ENCODE measurements at regions not wholly inside any gene's neighbourhood (a gene's known extent, or its start where the extent isn't known, plus 50 kb on each side); places are given as distances from the start of the nearest gene placed in this dataset.
"Not testable (repeated sequence)": the region's sequence is repeated elsewhere in the genome, so short reads cannot be mapped to it uniquely, and the experiment has no call there.

GRCh38 chr1:181172082-181172481, 83.6 kb downstream of the IER5 start:
- DNase-seq (ENCODE audit: low read depth), result no peak

DNA sequence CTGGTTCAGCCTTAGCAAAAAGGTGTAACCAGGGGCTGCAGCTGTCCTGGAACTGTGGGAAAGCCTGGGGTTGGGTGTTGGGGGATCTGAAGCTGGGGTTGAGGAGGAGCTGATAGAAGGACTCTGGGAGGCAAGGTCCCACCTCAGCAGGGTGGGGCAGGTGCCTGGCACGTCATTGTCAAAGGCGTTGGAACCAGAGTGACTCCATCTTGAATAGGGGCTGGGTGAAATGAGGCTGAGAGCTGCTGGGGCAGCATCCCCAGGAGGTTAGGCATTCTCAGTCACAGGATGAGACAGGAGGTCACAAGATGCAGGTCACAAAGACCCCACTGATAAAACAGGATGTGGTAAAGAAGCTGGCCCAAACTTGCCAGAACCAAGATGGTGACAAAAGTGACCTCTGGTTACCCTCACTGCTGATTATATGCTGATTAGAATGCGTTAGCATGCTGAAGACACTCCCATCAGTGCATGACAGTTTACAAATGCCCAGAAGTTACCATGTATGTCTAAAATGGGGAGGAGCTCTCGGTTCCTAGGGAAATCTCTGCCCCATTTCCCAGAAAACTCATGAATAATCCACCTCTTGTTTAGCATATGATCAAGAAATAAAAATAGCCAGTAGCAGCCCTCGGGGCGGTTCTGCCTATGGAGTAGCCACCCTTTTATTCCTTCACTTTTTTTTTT, 85.4 kb downstream of the IER5 start:
- DNase-seq (ENCODE audit: low read depth), result no peak

DNA sequence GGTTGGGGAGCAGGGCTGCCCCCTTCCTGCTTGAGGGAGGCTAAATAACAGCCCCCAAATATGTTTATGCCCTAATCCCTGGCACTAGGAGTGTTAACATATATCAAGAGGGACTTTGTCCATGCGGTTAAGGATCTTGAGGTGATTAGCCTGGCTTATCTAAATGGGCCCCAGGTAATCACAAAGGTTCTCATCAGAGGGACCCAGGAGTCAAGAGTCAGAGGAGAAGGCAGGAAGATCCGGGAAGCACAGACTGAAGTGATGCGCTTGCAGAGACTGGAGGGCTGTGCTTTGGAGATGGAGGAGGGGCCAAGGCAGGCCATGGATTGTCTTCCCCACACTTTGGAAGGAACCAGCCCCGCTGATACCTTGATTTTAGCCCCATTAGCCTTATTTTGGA, 86.4 kb downstream of the IER5 start:
- DNase-seq (ENCODE audit: low read depth), result no peak

DNA sequence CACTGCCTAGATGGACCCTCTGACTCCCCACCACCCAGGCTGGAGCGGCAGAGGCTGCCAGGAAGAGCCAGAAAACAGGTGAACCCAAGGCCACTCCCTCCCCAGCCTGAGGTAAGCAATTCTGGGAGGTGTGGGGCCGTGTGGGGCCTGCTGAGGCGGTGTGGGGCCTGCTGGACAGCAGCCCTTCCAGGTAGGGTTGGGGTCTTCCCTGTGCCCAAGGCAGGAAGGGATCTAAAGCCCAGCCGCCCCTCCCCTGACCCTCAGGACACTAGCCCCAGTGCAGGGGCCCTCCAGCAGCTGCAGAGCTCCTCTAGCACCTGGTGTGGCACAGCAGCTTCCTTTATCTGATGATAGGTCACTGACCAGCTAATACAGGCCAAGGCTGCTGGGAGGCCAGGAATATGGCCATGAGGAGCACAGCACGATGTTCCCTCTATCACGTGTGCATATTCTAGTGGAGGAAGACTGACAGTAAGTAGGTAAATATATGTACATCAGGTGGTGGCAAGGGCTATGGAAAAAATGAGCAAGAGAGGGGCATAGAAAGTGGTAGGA, 86.9 kb downstream of the IER5 start:
- DNase-seq (ENCODE audit: low read depth), result no peak

DNA sequence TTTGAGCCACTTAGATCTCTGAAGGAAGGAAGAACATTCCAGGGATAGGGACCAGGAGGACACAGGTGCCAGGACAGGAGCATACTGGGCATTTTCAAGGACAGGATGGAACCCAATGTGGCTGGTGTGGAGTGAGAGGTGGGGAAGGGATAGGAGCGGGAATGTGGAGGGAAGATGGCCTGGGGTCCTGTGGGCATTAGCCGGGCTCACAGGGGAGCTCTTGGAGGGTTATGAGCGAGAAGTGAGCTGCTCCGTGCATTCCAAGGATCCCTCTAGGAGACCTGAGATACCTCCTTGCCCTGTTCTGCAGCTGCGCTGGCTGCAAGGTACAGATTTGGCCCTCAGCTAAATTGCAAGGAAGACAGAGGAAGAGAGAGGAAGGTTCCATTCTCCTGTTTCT, 87.5 kb downstream of the IER5 start:
- DNase-seq (ENCODE audit: low read depth), result no peak

DNA sequence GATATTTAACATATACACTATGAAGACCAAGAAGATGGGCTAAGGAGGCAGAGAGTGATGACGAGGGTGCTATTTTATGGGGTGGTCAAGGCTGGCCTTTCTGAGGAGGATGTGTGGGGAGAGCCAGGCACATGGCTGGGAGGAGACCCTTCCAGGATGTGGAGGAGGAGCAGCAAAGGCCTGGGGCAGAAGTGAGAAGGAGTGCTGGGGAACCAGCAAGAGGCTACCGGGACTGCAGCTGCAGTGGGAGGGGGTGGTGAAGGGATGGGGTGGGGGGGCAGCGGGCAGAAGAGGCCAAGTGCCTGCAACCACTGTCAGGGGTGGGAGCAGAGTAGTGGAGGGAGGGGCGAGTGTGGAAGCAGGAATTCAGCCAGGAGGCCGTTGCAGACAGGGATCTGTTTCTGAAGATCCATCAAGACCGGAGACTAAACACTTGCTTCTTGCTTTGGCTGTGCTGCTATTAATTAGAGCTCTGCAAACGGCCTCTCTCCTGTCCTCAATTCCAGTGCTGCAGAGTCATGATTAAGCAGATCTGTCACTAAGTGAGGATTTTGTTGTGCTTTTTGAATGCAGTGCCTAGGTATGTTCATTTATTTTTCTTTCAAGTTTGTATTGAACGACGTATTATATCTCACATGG, 89.9 kb downstream of the IER5 start:
- no peak for DNase-seq (ENCODE audit: low read depth)

DNA sequence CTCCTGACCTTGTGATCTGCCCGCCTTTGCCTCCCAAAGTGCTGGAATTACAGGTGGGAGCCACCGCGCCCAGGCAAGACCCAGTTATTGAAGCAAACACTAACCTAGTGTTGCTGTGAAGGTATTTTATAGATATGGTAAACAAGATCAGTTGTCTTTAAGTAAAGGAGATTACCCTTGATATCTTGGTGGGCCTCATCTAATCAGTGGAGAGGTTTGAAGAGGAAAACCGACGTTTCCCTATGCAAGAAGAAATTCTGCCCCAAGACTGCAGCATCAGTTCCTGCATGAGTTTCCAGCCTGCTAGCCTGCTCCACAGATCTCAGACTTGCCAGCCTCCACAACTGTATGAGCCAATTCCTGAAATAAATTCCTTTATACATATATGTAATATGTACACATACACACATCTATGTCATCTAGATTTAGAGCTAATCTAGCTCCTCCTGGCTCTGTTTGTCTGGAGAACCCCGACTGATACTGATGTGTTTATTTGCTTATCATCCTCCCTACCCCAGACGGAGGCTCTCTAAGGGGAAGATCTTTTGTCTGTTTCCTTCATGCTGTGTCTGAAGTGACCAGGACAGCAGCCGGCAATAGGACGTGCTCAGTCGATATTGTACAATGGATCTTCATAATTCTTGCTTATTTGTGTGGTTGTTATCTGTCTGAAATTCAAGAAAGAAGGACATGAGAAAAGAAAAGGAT, 90.9 kb downstream of the IER5 start:
- no peak for DNase-seq (ENCODE audit: low read depth)

DNA sequence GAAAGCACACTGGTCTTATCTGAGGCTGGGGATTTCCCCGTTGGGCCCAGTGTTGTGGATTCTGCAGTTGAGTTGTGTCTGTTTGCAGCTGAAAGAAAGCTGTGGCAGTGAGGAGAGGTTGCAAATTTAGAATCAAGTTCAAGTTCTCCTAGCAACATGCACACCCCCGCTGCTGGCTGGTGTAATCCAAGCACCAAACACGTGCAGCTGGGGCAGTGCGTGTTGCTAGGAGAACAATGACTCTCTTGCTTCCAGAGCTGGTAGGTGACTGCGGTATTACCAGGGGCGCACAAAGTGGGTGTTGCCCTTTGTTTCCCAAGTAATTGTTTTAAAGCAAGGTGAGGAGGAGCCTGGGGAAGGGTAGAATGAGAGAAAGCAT, 91.5 kb downstream of the IER5 start:
- peak; percentile 62 for DNase-seq (ENCODE audit: low read depth)

DNA sequence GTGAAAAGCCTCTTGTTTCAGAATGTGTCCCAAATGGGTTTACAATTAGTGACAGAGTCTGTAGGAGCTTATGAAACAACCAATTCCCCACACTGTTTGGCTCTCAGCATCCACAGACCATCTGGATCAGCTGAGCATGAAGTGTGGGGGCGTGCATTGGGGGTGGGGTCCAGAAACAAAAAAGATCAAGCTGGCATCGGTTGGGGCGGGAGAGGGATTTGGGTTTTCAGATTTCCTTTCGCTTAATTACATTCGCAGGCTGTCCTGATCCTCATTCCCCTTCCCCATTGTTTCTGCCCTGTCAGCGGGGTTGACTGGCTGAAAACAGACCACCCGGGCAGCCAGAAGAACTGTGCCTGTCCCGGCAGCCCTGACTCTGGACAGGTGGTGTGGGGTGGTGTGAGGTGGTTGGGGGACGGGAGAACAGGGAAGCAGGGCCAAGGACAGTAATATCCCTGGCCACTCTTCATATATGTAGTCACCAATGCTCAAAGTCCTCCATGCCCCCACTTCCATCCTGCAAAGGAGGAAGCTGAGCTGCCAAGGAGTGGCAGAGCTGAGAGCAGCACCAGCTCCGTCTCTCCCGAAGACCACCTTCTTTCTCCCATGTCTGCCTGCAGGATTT, 92.0 kb downstream of the IER5 start:
- DNase-seq (ENCODE audit: low read depth), result no peak

DNA sequence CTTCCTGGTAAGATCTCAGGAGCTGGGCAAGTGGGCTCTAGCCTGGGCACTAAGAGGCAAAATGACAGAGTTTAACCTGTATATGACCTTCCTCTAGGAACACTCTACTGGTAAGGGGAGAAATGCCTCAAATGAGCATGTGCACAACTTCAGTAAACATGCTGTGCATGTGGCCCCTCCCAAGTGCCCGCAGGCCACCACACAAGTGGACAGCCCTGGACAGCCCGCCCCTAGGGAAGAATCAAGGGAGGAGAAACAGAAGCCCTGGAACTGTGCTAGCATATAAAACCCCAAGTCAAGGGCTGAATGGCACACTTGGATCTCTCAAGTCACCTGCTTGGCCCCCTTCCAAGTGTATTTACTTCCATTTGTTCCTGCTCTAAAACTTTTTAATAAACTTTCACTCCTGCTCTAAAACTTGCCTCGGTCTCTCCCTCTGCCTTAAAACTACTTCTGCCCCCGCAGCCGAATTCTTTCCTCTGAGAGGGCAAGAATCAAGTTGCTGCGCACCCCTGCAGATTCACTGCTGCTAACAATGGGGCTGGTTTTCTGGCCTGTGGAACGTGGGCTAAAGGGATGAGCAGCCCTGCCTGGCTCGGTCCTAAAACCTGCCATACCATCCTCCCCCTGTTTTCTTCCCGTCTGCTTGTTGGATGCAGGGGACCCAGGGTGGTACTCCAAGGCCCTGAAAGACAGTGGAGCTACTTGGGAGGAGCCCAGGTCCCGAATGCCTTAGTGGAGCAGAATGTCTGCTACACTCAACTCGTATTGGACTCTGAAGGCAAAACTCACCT, 93.5 kb downstream of the IER5 start:
- no peak for DNase-seq (ENCODE audit: low read depth)

DNA sequence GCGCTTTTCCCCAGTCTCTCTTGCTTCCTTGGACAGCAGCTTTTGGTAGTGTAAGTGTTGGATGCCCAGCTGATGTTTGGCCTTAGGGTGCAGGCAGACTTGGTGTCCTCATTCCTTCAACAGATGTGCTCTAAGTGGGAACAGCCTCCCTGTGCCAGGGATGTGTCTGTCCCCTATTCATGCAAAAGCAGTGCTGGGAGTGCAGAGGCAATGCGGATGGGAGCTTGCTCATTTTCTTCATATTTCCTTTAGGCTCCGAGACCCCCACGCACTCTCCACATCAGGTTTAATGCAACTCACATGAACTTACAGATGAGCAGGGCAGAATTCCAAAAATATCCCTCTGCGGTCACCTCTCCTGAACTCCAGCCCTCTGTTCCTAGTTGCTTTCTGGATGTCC, 96.1 kb downstream of the IER5 start:
- DNase-seq (ENCODE audit: low read depth), result no peak

DNA sequence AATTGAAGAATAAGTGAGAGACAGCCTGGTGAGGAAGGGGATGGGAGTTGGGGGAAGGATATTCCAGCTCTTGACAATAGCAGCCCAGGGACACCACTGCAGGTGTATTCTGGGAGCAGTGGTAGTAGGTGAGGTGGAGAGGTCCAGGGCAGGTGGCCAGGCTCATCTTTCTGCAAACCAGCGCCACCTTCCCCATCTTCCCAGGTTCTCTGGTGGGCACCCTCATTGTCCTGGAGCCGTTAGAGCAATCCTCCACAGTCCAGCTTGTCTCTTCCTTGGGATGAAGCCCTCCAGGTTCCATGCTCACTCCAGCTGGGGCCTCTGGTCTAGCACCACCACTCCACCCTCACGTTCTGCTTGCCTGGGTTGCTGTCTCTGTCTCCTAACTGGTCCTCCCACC, 97.0 kb downstream of the IER5 start:
- DNase-seq (ENCODE audit: low read depth), result no peak

- DNase-seq (ENCODE audit: low read depth), result not testable (repeated sequence)
Measured at GRCh38 chr1:181186133-181186532, 97.6 kb downstream of the IER5 start.

GRCh38 chr1:181187337-181188126, 99.0 kb downstream of the IER5 start:
- DNase-seq (ENCODE audit: low read depth), result no peak

- no peak for DNase-seq (ENCODE audit: low read depth)
Measured at GRCh38 chr1:181189245-181189644, 100.7 kb downstream of the IER5 start.

DNA sequence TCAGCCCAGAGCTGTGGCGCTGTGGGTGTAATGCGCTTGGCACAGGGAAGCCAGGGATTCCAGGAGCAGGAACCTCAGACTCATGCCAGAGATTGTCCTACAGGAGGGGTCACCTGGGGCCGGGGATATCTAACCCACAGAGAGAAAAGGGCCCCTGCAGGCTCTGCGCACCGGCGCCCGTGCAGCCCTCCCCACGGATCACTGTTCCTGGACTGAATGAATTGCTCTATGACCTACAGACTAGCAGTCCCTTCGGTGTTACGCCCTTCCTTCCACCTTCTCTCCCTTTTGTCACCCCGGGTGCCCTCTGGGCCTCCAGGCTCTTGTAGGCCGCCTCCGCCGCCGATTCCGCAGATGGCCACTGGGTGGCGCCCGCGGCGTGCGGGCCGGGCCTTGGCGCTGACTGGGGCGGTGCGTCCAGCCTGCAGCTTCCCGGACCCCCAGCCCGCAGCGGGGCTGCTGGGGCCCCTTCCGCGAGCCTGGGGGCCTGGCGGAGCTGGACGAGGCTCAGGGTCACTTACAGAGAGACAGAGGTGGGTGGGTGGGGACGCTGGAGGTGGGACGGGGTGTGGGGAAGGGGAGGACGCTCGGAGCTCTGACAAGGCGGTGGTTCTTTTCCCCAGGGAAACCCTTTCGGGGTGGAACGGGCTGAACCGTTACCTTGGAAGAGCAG, 101.3 kb downstream of the IER5 start:
- peak; percentile 22 for DNase-seq (ENCODE audit: low read depth)

DNA sequence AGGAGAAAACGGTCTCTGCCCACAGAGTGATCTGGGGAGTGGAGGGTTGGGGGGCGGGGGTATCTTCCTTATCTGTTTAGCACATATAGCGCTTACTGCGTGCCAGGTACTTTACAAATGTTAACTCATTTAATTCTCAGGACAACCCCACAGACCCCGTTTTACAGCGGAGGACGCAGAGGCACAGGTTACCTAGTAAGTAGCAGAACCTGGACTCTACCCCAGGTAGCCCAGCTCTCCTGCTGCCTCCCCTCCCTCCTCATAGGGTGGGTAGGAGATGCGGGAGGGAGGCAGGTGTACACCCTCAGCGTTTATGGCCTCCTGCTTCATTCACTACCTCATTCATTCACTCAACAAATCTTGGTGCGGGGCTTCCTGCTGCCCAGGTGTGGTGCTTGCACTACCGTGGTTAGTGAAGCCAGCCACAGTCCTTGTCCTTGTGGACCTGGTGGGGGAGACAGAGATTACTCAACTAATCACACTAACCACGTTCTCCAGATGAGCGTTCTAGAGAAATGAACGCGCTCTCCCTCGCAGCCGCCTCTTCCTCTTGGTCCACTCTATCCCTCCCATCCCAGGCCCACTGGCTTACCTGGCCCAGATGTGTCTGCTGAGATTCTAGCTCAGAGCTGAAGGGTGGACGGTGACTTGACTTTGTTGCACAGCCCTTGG, 102.0 kb downstream of the IER5 start:
- DNase-seq (ENCODE audit: low read depth), result no peak

GRCh38 chr1:181191494-181192040, 103.1 kb downstream of the IER5 start:
- DNase-seq (ENCODE audit: low read depth), result no peak

DNA sequence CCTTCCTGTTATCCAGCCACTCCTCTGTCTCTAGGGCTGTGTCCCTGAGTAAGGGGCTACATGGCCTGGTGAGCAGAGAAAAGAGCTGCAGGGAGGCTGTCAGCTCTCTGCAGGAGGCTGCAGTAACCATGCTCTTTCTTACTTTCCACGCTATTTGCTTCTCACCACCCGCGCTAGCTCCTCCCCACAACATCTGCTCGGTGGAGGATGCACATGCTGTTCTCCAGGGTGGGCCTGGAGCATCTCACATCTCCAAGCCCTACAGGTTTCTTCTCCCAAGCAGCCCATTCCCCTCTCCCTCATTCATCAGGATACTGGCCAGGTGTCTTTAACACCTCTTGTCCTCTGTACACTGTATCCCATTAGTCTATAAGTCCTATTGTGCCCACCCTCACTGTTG, 103.8 kb downstream of the IER5 start:
- no peak for DNase-seq (ENCODE audit: low read depth)

Data from fibroblast of the conjunctiva (primary cell).